CD4-positive, alpha-beta T cell treated with Interleukin-21 for 1 hour (primary cell): ENCODE measurements at regions not wholly inside any gene's neighbourhood (a gene's known extent, or its start where the extent isn't known, plus 50 kb on each side); places are given as distances from the start of the nearest gene placed in this dataset.
"Not testable (repeated sequence)": the region's sequence is repeated elsewhere in the genome, so short reads cannot be mapped to it uniquely, and the experiment has no call there.

Experiments
- DNase-seq: peaks from one replicate; pipeline ENCODE4 v3.0.0-alpha.2; 2020

DNA sequence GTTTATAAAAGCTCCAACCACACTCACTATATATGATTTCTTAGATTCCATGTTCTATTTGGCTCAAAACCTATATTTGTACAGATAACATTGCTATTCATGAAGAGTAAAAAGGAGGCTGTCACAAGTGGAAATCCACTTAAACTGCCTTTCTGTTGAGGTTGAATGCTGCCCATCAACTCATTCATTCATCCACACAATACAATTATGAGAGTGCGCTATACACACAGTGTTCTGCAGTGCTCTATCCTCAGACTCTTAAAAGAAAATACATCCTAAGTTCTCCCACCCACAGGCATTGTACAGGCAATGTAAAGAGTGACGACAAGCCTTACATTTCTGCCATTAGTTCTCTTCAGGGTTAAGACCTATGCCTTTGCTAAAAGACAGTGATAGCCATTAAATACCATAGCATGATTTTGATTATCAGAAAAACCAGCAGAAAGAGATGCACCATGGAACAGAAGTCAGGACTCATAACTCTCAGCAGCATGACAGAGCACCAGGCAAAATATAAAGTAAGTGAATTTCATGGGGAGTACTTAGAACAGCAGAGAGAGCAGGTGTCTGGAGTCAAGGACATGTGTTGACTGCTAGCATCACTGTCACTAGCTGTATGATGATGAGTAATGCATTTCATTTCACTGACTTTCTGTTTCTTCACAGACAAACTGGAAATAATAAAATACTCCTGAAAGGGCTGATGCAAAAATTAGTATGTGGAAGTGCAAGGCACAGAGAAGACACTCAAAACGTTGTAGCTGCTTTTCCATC is 218.0 kb downstream of the RBM26 start:
- no peak for DNase-seq

DNA sequence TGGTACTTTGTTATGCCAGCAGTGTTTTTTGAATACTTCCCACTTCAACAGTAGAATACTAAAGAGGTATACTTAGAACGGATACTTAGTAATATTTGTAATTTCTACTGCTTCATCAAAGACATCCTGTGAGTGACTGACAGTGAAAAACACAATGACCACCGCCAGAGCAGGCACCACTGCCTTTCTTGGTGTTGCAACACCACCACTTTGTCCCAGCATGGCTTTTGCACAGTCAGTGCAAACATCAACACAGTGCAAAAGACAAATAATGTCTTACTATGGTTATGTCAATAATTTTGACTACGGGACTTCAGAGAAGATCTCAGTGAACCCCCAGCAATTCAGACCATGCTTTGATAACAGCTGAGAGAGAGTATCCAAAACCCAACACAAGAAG is 220.5 kb downstream of the RBM26 start:
- no peak for DNase-seq

DNA sequence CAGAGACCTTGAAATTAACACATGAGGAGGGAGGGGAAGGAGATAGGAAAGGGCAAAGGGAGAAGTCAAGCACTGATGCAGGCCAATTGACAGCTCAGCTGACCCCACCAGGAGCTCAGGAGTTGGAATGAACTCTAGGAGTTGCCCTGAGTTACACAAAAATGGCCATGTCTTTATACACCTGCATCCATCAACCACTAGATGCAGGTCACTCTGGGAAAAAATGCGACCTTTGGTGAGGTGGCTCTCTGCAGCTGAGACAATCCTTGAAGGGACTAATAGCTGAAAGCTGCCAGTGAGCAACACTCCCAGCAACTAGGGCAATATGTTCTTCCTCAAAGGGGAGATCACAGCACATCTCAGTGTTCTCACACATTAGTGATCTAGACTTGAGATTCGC is 222.8 kb downstream of the RBM26 start:
- no peak for DNase-seq

DNA sequence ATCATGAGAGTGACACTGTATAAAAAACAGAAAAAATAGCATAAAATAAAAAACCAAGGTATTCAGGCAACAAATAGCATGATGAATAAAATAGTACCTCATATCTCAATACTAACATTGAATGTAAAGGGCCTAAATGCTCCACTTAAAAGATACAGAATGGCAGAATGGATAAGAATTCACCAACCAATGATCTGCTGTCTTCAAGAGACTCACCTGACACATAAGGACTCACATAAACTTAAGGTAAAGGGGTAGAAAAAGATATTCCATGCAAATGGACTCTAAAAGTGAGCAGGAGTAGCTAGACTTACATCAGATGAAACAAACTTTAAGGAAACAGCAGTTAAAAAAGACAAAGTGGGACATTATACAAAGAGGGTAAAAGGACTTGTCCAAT is 232.4 kb downstream of the RBM26 start:
- not testable (repeated sequence) for DNase-seq

DNA sequence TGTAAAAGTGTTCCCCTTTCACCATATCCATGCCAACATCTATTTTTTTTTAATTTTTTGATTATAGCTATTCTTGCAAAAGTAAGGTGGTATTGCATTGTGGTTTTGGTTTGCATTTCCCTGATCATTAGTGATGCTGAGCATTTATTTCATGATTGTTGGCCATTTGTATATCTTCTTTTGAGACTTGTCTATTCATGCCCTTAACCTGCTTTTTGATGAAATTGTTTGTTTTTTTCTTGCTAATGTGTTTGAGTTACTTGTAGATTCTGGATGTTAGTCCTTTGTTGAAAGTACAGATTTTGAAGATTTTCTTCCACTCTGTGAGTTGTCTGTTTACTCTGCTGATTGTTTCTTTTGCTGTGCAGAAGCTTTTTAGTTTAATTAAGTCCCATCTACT is 233.1 kb downstream of the RBM26 start:
- not testable (repeated sequence) for DNase-seq

DNA sequence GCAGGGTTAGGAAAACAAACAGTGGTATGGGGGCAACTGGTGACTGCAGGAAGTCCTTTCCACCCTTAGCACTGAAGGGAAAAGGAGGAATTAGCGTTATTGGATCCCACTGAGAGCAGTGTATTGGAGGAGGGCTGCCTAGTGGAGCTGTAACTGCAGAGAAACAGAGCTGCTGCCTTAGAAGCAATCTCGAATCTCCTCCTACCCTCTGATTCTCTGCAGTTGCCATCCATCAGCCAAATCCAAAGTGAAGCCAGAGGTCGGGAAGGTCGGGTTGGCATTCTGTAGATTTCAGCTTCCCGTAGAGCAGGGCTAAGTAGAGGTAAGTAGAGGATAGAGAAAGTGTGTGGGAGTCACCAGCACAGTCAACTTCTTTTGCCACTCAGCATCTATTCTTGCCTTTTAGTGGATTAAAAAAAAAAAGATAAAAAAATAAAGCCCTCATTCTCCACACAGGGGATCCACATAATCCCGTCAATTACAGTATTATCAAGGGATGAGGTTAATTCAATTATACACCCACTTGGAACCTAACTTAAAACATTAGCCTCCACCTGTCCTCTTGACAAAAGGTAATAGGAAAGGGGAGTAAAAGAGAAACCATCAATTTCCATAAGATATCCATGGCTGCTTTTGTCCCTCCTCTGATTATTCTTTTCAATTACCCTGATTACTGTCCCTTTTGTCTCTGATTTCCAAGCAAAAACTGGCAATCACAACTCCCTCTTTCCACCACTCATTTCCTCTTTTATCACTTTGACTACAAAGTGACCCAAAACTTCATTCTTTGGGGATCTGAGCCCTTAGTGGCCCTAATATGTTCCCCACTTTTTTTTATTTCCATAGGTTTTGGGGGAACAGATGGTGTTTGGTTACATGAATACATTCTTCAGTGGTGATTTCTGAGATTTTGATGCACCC is 234.7 kb downstream of the RBM26 start:
- no peak for DNase-seq

DNA sequence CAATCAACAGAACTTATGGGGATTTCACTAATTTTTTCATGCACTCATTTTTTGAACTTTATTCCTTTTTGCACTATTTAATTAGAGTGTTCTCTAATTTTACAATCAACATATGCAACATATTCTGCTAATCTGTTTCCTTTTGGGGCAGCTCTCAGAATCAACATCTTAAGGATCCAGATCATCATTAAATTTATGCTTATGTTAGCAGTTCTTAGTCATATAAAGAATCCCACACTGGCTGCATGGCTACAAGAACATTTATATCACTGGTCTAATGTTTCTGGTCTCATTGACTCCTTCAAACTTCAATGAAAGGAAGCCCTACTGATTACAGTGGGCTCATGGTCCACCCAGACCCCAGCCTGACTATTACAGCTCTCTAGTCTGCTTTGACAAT is 245.2 kb downstream of the RBM26 start:
- DNase-seq = no peak

DNA sequence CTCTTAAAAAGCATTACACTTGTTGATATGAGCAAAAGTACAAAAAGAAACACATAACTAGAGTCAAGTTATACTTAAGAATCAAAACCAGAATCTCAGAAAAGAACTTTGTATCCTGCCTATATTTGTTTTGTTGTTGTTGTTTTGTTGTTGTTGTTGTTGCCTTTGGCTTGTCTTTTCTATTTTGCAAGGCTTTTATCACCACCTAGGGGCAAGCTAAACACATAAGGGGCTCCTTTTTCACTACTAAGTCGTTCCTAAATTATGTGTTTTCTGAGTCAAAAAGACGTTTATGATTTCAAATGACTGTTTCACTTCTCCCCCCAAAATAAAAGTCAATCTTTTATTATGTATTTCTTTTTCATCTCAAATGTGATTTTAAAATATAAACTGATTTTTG is 250.2 kb downstream of the RBM26 start:
- no peak for DNase-seq

DNA sequence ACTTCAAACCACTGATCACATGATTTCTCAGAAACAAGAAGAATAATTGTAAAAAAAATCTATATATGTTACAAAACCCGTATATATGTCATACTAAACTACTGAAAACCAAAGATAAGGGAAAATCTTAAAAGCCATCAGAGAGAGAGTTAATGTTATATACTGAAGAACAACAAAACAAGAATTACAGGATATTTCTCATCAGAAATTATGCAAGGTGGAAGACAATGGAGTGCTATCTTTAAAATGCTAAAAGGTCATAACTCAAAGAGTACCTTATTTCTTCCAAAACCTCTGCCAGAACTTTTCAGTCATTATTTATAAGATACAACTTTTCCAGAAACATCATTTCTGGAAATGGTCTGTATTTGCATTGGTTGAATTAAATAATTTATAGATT is 256.8 kb downstream of the RBM26 start:
- DNase-seq = no peak

DNA sequence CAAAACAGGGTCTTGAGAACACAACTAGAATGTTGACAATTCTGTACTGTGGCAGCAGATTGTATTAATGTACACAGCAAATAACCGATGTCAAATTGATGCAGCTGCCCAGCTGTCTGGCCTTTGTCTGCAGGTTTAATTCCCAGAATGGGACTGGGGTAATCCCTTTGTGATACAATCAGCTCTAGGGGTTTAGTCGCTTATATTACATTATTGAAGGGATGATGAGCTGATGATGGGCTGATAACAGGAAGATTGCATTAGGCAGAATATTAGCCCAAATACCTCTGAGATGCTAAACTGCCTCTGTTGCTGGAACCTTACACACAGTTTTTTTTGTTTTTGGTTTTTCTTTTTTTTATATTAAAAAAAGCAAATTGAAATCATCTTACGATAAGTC is 265.0 kb downstream of the RBM26 start:
- no peak for DNase-seq

DNA sequence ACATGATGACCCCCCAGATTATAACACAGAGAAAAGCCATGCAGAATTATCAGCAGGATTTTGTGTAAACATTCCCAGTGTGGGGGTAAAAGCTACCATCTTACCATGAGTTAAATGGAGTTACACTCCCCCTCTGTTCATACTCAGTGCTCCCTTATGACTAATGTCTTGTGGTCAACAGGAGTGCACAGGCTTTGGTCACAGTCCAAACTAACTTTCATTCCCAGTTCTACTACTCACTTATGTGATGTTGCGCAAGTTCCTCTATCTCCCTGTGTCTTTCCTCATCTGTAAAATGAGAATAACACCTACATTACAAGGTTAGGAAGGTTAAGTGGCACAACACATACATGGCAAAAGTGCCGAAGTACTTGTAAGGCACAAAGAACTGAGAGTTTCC is 277.9 kb downstream of the RBM26 start:
- DNase-seq = no peak

DNA sequence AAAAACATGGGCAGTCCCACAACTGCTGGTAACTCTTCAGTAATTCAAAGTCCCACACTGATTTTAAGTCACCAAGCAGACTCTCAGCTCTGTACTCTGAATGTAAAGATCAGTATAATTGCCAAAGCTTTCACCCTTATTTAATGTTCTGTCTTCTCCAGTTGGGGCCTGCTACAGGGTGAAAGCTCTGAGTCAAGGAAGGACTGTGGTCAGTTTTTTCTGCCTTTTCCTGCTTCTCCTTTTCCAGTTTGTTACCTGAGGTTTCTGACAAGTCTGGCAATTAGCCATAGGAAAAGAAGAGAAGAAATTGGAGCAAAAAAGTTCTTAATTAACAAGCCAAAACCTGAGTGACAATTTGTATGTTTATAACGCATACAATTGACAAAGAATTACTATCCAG is 279.3 kb downstream of the RBM26 start:
- no peak for DNase-seq

DNA sequence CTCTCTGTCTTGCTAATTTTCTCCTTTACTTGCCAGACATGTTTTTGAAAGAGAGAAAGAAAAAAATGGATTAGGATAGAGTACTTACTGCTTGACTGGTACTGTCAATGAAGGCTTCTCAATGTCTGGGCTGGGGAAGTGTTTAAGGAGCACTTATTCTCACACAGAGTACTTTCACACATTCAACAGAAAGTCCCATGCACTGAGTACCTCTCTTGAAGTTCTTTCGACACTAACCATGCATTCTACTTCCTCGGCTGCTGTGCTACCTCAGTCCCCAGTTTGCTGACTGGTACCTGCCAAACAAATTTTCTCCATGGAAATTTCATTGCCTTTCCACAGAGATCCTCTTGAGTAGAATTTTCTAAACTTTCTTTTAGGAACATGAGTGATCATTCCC is 281.9 kb downstream of the RBM26 start:
- DNase-seq = no peak

DNA sequence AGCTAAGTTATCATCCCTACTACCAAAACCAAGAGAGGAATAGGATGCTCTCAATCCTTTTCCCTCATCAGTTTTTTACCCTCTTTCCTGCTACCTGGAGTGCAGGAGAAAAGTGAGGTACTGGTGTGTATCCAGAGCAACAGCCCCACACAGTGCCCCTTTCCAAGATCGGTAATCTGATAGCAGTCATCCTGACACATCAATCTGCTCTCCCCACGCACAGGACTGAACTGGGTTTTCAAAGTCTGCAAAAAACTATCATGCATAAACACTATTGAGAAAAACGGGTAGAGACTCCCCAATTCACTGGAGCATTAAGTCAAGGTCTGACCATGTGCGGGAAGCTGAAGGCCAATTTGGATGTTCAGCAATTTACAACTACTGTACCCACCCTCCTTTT is 284.8 kb downstream of the RBM26 start:
- no peak for DNase-seq

DNA sequence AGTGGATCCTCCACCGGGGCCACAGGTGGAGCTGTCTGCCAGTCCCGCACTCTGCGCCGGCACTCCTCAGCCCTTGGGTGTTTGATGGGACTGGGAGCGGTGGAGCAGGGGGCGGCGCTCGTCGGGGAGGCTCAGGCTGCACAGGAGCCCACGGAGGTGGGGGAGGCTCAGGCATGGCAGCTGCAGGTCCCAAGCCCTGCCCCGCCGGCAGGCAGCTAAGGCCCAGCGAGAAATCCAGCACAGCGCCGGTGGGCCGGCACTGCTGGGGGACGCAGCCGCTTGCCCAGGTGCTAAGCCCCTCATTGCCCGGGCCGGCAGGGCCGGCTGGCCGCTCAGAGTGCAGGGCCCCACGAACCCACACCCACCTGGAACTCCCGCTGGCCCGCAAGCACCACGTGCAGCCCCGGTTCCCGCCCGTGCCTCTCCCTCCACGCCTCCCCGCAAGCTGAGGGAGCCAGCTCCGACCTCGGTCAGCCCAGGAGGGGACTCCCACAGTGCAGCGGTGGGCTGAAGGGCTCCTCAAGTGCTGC is 286.4 kb downstream of the RBM26 start:
- no peak for DNase-seq

DNA sequence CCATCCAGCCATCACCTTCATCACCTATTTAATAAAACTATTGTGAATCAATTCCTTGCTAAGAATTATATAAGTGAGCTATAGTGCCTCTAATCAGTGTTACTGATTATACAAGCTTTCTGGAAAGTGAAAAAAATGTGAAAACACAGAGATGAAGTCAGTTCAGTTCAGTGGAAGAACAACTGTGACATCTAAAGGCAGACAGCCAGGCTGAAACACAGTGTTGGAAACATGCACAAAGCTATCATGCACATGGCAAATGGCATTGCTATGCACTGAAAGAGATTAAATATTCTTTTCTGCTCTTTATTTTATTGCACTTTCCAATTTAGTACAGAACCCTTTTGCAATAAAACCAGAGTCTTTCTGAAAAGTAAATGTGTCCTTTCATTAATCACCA is 294.0 kb downstream of the RBM26 start:
- DNase-seq = no peak

DNA sequence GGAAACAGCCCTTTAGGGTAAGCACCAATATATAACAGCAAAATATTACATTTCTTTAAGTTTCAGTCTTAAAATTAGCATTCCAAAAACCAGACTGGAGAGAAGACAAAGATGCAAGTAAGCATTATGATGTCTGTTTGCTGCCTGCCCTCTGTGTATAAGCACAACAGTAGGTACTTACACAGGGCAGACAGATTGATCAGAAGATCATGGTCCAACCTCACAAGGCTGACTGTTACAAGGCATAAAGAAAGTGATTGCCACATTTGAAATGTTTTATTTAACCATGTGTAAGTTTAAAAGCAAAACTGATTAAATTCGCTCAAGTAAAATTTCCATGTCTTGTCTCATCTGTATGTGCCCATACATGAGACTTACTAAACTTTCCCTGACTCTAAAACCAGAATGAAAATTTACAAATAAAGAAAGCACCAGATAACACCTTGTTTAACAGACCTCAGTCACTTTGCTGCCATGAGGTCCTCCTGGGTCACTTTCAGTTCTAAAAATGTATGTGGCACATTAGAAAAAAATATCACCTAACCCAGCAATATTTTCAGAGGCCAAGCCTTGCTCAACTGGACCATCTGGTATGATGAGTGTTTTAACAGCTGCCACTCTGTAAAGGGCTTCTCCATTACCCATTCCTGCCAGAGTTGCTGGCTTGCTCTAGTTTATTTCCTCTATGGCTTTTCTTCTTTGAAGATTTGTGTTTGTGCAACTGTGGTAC is 297.0 kb downstream of the RBM26 start:
- no peak for DNase-seq

DNA sequence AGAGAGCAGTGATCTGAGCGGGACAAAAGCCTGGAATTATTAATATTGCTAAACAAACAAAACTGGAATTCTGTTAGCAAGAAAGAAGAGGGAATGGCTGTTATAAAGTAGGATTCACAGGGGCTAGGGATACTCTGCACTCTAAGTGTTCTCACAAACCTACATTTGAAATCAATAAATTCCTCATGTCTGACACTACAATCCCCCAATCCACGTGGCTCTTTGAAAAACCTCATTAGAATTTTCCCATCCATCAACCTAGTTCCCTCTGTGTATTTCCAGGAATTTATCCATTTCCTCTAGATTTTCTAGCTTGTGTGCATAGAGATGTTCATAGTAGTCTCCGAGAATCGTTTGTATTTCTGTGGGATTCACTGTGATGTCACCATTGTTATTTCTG is 307.5 kb downstream of the RBM26 start:
- DNase-seq = no peak

DNA sequence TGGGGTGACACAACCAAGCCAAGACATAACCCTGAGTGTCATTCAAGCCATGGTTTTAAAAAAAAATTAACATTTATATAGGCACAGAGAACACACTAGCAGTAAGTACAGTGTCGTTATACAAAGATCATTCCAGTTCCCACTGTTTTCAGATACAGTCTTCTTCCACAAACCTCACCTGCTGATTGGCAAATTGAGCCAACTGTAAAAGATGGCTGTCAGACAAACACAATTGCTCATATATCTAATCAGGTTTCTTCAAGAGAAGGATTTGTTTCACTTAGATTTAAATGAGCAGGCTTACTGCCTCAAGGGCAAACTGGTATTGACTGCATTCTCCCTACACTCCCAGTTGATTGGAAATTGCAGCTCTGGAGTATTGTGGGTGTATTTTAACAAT is 308.9 kb downstream of the RBM26 start:
- no peak for DNase-seq

DNA sequence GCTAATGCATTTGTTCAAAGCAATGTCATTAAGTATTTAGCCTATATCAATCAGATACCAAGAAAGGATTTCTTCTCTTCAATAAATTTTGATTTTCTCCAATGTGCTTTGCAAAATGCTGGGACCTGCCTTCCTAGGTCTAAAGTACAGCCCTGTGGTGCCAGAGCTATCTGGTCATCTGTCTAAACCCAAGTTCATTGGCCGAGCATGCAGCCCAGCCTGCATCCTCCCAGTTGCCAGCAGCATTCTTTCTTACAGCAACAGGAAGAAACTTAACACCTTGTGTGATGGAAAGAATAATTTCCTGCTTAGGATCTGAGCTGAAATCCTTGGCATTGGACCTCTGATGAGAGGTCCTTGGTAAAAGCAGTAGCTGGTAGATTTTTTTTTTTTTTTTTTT is 310.0 kb downstream of the RBM26 start:
- no peak for DNase-seq

DNA sequence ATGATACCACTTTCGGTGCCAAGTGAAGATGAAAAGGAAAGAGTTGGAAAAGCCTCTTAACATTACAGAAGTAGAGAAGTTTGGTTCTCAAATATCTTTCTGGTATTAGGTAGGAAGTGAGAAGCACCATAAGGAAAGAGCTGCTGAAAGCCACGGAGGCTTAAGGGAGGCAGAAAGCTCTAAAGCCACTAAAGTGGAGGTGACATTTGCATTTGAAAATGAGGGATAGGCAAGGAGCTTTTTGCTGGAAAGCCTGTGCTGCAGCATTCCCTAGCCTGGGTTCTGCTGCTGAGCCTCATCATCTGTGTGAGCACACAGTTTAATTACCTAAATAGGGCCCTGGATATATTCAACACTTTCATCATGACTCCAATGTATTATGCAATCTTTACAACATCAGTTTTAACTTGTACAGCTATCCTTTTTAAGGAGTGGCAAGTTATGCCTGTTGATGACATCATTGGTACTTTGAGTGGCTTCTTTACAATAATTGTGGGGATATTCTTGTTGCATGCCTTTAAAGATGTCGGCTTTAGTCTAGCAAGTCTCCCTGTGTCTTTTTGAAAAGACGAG is 315.4 kb downstream of the RBM26 start:
- no peak for DNase-seq

DNA sequence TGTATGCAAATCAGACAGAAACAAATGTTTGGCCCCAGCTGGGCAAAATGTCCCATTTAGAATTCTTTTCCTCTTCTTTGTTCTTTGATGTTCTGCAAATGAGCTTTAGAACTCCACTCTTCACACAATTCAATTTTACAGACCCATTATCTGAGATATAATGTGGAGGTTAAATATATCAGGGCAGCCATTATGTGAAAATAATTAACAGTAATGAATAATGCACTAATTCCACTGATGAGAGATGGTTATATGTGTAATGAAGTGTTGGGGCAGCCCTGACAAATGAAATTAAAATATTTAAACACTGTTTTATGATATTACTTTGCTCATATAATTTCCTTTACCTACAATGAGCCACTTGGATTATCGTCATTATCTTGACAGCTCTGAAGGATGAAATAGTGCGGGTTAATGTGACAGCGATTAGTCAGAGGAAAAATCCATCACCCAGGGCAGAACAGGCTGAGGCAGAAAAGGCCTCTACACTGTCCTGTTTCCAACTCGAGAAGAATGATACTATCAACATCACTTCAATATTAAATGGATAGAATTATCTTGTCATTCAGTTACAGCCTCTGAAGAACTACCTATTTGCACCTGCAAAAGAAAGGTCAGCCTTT is 321.1 kb downstream of the RBM26 start:
- DNase-seq = no peak

DNA sequence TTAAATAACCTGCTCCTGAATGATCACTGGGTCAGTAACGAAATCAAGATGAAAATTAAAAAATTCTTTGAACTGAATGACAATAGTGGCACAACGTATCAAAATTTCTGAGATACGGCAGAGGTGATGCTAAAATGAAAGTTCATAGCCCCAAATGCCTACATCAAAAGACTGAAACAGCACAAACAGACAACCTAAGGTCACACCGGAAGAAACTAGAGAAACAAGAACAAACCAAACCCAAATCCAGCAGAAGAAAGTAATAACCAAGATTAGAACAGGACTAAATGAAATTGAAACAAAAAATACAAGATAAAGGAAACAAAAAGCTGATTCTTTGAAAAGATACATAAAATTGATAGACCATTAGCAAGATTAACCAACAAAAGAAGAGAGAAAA is 324.1 kb downstream of the RBM26 start:
- DNase-seq = no peak
